Lower leg skin (tissue), 3 donors: ENCODE measurements at regions not wholly inside any gene's neighbourhood (a gene's known extent, or its start where the extent isn't known, plus 50 kb on each side); places are given as distances from the start of the nearest gene placed in this dataset.

Experiments used
- CTCF ChIP-seq, 3 donors: fragments of 450-650 bp; IDR thresholded peaks; one replicate each; pipeline ENCODE4 v1.5.1; 2016; ENCODE audit warnings: antibody characterized with exemption in 3 of 3, mild to moderate bottlenecking in 3 of 3, moderate library complexity in 2 of 3
- POLR2A ChIP-seq, 2 donors: fragments of 450-650 bp; IDR thresholded peaks; one replicate each; pipeline ENCODE4 v1.6.1; 2016 to 2017; ENCODE audit warnings: antibody characterized with exemption in 2 of 2, mild to moderate bottlenecking in 1 of 2, moderate library complexity in 1 of 2

- TF ChIP-seq CTCF (IDR thresholded peaks at IDR 0.05) = no peak
- TF ChIP-seq POLR2A (IDR thresholded peaks at IDR 0.05) = no peak
Observed at GRCh38 chr7:98697485-98698240, 80.6 kb downstream of the NPTX2 start.
